Anterior cingulate cortex (tissue), 58 donors: ENCODE measurements at regions not wholly inside any gene's neighbourhood (a gene's known extent, or its start where the extent isn't known, plus 50 kb on each side); places are given as distances from the start of the nearest gene placed in this dataset.

Source experiments
- DNase-seq, 58 donors: peaks; one replicate each; lab custom pipeline; 2025; lab: John Stamatoyannopoulos, UW

GRCh38 chr3:16658004-16658924 is 53.0 kb upstream of the DAZL start:
- DNase-seq, result no peak

GRCh38 chr3:16658925-16659793 is 53.9 kb upstream of the DAZL start:
- DNase-seq, result no peak

GRCh38 chr3:16663854-16664712 is 58.9 kb upstream of the DAZL start:
- DNase-seq, result peak in 2 of 58 donors; percentile 5 to 6

GRCh38 chr3:16665282-16665741 is 60.1 kb upstream of the DAZL start:
- no peak for DNase-seq

GRCh38 chr3:16666206-16666605 is 61.0 kb upstream of the DAZL start:
- no peak for DNase-seq

GRCh38 chr3:16667633-16668032 is 62.4 kb upstream of the DAZL start:
- no peak for DNase-seq

- peak in 14 of 58 donors; percentile 1 to 22 (median 5) for DNase-seq
These were observed 63.7 kb upstream of the DAZL start for GRCh38 chr3:16668776-16669545.

GRCh38 chr3:16670191-16670590 is 65.0 kb upstream of the DAZL start:
- no peak for DNase-seq

- no peak for DNase-seq
These were observed 66.5 kb upstream of the DAZL start for GRCh38 chr3:16671690-16672089.

- DNase-seq, result no peak
These were observed 68.3 kb upstream of the DAZL start for GRCh38 chr3:16673530-16673929.

- DNase-seq, result no peak
These were observed 70.6 kb upstream of the DAZL start for GRCh38 chr3:16675805-16676204.

- DNase-seq, result no peak
These were observed 81.5 kb upstream of the DAZL start for GRCh38 chr3:16686679-16687078.

GRCh38 chr3:16687221-16687620 is 82.0 kb upstream of the DAZL start:
- DNase-seq, result no peak

GRCh38 chr3:16692486-16693344 is 87.5 kb upstream of the DAZL start:
- no peak for DNase-seq

GRCh38 chr3:16693820-16694219 is 88.6 kb upstream of the DAZL start:
- no peak for DNase-seq

GRCh38 chr3:16695710-16696109 is 90.5 kb upstream of the DAZL start:
- no peak for DNase-seq

GRCh38 chr3:16697443-16698147 is 92.4 kb upstream of the DAZL start:
- DNase-seq, result no peak

GRCh38 chr3:16700651-16701050 is 95.4 kb upstream of the DAZL start:
- DNase-seq, result no peak
